Hepatocyte (in vitro differentiated cells): ENCODE measurements at regions not wholly inside any gene's neighbourhood (a gene's known extent, or its start where the extent isn't known, plus 50 kb on each side); places are given as distances from the start of the nearest gene placed in this dataset.

Source experiments
- DNase-seq: peaks from one replicate; pipeline ENCODE4 v3.0.0-alpha.2; 2016; ENCODE audit warnings: low spot score
- H2AFZ ChIP-seq: fragments of 200-600 bp; sonication (generic); 2 replicates; pipeline ENCODE4 v1.6.0; 2016; ENCODE audit warnings: antibody characterized with exemption, mild to moderate bottlenecking
- H3K27ac ChIP-seq: fragments of 200-600 bp; sonication (generic); 2 replicates; pipeline ENCODE4 v1.5.1; 2016; ENCODE audit warnings: mild to moderate bottlenecking
- H3K27me3 ChIP-seq: fragments of 200-600 bp; sonication (generic); 2 replicates; pipeline ENCODE4 v1.6.1; 2016
- H3K36me3 ChIP-seq: fragments of 200-600 bp; sonication (generic); replicated peaks from 2 replicates; pipeline ENCODE4 v1.5.1; 2016; ENCODE audit warnings: low read depth; ENCODE audit not compliant: insufficient read depth
- H3K4me1 ChIP-seq: fragments of 200-600 bp; sonication (generic); 2 replicates; pipeline ENCODE4 v1.5.1; 2016; ENCODE audit warnings: mild to moderate bottlenecking, moderate library complexity; ENCODE audit not compliant: insufficient read depth
- H3K4me2 ChIP-seq: fragments of 200-600 bp; sonication (generic); 2 replicates; pipeline ENCODE4 v1.6.0; 2016
- H3K4me3 ChIP-seq: fragments of 200-600 bp; sonication (generic); 2 replicates; pipeline ENCODE4 v1.5.1; 2016; ENCODE audit warnings: mild to moderate bottlenecking
- H3K79me2 ChIP-seq: fragments of 200-600 bp; sonication (generic); 2 replicates; pipeline ENCODE4 v1.6.0; 2017; ENCODE audit warnings: mild to moderate bottlenecking
- H3K9me2 ChIP-seq: fragments of 200-600 bp; sonication (generic); replicated peaks from 2 replicates; pipeline ENCODE4 v1.6.0; 2017; ENCODE audit warnings: mild to moderate bottlenecking; ENCODE audit not compliant: insufficient read depth
- H3K9me3 ChIP-seq: fragments of 200-600 bp; sonication (generic); 2 replicates; pipeline ENCODE4 v1.5.1; 2016; ENCODE audit warnings: low read depth, mild to moderate bottlenecking
- H4K20me1 ChIP-seq: fragments of 200-600 bp; sonication (generic); 2 replicates; pipeline ENCODE4 v1.6.0; 2016; ENCODE audit warnings: mild to moderate bottlenecking; ENCODE audit not compliant: insufficient read depth, poor library complexity, severe bottlenecking
- CTCF ChIP-seq: fragments of 200-600 bp; sonication (generic); IDR thresholded peaks from 2 replicates; pipeline ENCODE4 v1.5.1; 2016; ENCODE audit warnings: antibody characterized with exemption, mild to moderate bottlenecking; ENCODE audit not compliant: poor library complexity
- EZH2 ChIP-seq: fragments of 200-600 bp; sonication (generic); IDR thresholded peaks from 2 replicates; pipeline ENCODE4 v1.6.1; 2016; ENCODE audit warnings: antibody characterized with exemption, mild to moderate bottlenecking, borderline replicate concordance
- EZH2phosphoT487 ChIP-seq: fragments of 200-600 bp; sonication (generic); IDR thresholded peaks from one replicate; pipeline ENCODE4 v1.6.1; 2018; ENCODE audit warnings: antibody characterized with exemption, mild to moderate bottlenecking, low read depth, moderate library complexity; ENCODE audit not compliant: unreplicated experiment, severe bottlenecking
- WGBS: methylation state at CpG from one replicate; pipeline ENCODE4 v1.1.6; 2016; ENCODE audit warnings: low lambda C conversion rate; ENCODE audit errors: missing lambda C conversion rate; 5-methylcytosine and 5-hydroxymethylcytosine counted together

GRCh38 chr1:55720261-55720660 lies 505.1 kb upstream of the USP24 start:
- 60% methylated on average over 3 of the region's 3 CpGs for WGBS
- Histone ChIP-seq H3K27ac (peak overlapping the region; percentile 84), H3K4me3 (no peak overlapping the region)

GRCh38 chr1:55718758-55719671 lies 503.9 kb upstream of the USP24 start:
- H3K36me3 ChIP-seq: no peaks in the 10 kb centered on the region
- DNase-seq: peak; percentile 65
- H3K27me3 ChIP-seq: no peaks in the 10 kb centered on the region
- no peaks in the 10 kb centered on the region for H3K9me2 ChIP-seq
- H3K27ac ChIP-seq: peak overlapping the region; percentile 84
- H3K9me3 ChIP-seq: no peaks in the 10 kb centered on the region
- H3K79me2 ChIP-seq: no peaks in the 10 kb centered on the region
- no peak overlapping the region for H2AFZ ChIP-seq
- no peak overlapping the region for H3K4me3 ChIP-seq
- peaks cover 31% of the 10 kb centered on the region for H3K4me1 ChIP-seq
- 50% methylated on average over 7 of the region's 7 CpGs for WGBS
- H3K4me2 ChIP-seq: no peak overlapping the region
- H4K20me1 ChIP-seq: no peaks in the 10 kb centered on the region
- TF ChIP-seq EZH2: no peak
- TF ChIP-seq CTCF: no peak
- TF ChIP-seq EZH2phosphoT487: no peak

More at GRCh38 chr1:55720261-55720660, 505.1 kb upstream of the USP24 start:
- Histone ChIP-seq H3K9me2 (no peaks in the 10 kb centered on the region), H3K4me1 (peaks cover 31% of the 10 kb centered on the region), H3K79me2 (no peaks in the 10 kb centered on the region), H4K20me1 (no peaks in the 10 kb centered on the region), H3K36me3 (no peaks in the 10 kb centered on the region), H2AFZ (no peak overlapping the region), H3K4me2 (no peak overlapping the region), H3K9me3 (no peaks in the 10 kb centered on the region), H3K27me3 (no peaks in the 10 kb centered on the region)
- no peak for TF ChIP-seq EZH2phosphoT487
- no peak for TF ChIP-seq EZH2
- TF ChIP-seq CTCF: no peak
- DNase-seq: peak; percentile 31

GRCh38 chr1:55717111-55717510 lies 501.9 kb upstream of the USP24 start:
- WGBS: 66% methylated on average over 3 of the region's 3 CpGs
- DNase-seq: no peak
- Histone ChIP-seq H3K79me2 (no peaks in the 10 kb centered on the region), H3K4me2 (no peak overlapping the region), H3K36me3 (no peaks in the 10 kb centered on the region), H4K20me1 (no peaks in the 10 kb centered on the region), H3K9me3 (no peaks in the 10 kb centered on the region), H3K4me3 (no peak overlapping the region), H3K27me3 (no peaks in the 10 kb centered on the region), H3K4me1 (peaks cover 31% of the 10 kb centered on the region), H2AFZ (no peak overlapping the region), H3K27ac (peak overlapping the region; percentile 82), H3K9me2 (no peaks in the 10 kb centered on the region)
- TF ChIP-seq EZH2phosphoT487 (no peak), CTCF (no peak), EZH2 (no peak)
